ENCODE measurements at regions not wholly inside any gene's neighbourhood (a gene's known extent, or its start where the extent isn't known, plus 50 kb on each side); places are given as distances from the start of the nearest gene placed in this dataset.
"Not testable (repeated sequence)": the region's sequence is repeated elsewhere in the genome, so short reads cannot be mapped to it uniquely, and the experiment has no call there.

GRCh38 chr9:62952840-62953239, 1763.0 kb downstream of the SPATA31A7 start:
- not testable (repeated sequence) for TF ChIP-seq CTCF (conservative IDR thresholded peaks at IDR 0.05; ENCODE audit: low read depth, low read length); EZH2 (IDR thresholded peaks at IDR 0.05; ENCODE audit: borderline replicate concordance, low read depth, low read length, poor library complexity, severe bottlenecking)

All from A673 (cell line).